ENCODE measurements at regions not wholly inside any gene's neighbourhood (a gene's known extent, or its start where the extent isn't known, plus 50 kb on each side); places are given as distances from the start of the nearest gene placed in this dataset.

- Histone ChIP-seq H3K27me3 (no peaks in the 10 kb centered on the region), H3K9me3 (no peaks in the 10 kb centered on the region), H3K27ac (no peak overlapping the region), H3K9ac (ENCODE audit: low read depth in 2 of 2, low read length in 2 of 2) (no peak overlapping the region), H3K4me1 (peaks cover 1% of the 10 kb centered on the region), H3K4me3 (no peak overlapping the region), H3K36me3 (no peaks in the 10 kb centered on the region)
- TF ChIP-seq CTCF (IDR thresholded peaks at IDR 0.05), result no peak
- no peak for DNase-seq
- intact Hi-C loops (cut with DNase I), result no loop called here
Measured at GRCh38 chr13:29909081-29909730, 58.8 kb upstream of the UBL3 start.

GRCh38 chr13:29908416-29909080 is 58.1 kb upstream of the UBL3 start:
- Histone ChIP-seq H3K4me3 (no peak overlapping the region), H3K4me1 (peaks cover 6% of the 10 kb centered on the region), H3K27ac (no peak overlapping the region), H3K36me3 (no peaks in the 10 kb centered on the region), H3K27me3 (no peaks in the 10 kb centered on the region), H3K9me3 (no peaks in the 10 kb centered on the region), H3K9ac (ENCODE audit: low read depth in 2 of 2, low read length in 2 of 2) (no peak overlapping the region)
- no peak for DNase-seq
- intact Hi-C loops (cut with DNase I), result no loop called here
- no peak for TF ChIP-seq CTCF (IDR thresholded peaks at IDR 0.05)

DNA sequence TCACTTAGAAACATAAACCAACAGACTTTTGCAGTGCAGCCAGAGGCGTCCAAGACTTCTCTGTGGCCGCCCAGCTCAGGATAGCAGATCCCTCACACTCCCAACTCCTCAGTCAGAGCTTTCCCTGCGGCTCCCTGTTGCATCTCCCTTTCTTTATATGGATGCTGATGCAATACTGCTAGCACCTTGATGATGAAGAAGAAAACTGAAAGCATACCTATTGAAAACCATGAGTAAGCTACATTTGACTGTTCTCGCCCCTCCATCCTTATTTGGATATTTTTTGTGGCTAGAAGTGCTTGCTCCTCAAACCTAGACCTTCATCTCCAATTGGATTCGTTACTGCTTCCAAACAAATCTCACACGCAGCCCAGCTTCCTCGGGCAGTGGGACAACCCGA is 57.3 kb upstream of the UBL3 start:
- H3K27me3 ChIP-seq, result no peaks in the 10 kb centered on the region
- intact Hi-C loops (cut with DNase I), result no loop called here
- TF ChIP-seq CTCF (IDR thresholded peaks at IDR 0.05), result no peak
- peaks cover 9% of the 10 kb centered on the region for H3K4me1 ChIP-seq
- H3K4me3 ChIP-seq, result no peak overlapping the region
- no peaks in the 10 kb centered on the region for H3K9me3 ChIP-seq
- no peak overlapping the region for H3K27ac ChIP-seq
- no peak overlapping the region for H3K9ac ChIP-seq (ENCODE audit: low read depth in 2 of 2, low read length in 2 of 2)
- DNase-seq, result no peak
- no peaks in the 10 kb centered on the region for H3K36me3 ChIP-seq

GRCh38 chr13:29906432-29907011 is 56.1 kb upstream of the UBL3 start:
- intact Hi-C loops (cut with DNase I), result no loop called here
- peaks cover 12% of the 10 kb centered on the region for H3K4me1 ChIP-seq
- no peaks in the 10 kb centered on the region for H3K27me3 ChIP-seq
- no peak overlapping the region for H3K9ac ChIP-seq (ENCODE audit: low read depth in 2 of 2, low read length in 2 of 2)
- no peak for TF ChIP-seq CTCF (IDR thresholded peaks at IDR 0.05)
- H3K4me3 ChIP-seq, result no peak overlapping the region
- peak overlapping the region; percentile 38 for H3K27ac ChIP-seq
- no peaks in the 10 kb centered on the region for H3K36me3 ChIP-seq
- no peak for DNase-seq
- H3K9me3 ChIP-seq, result no peaks in the 10 kb centered on the region

- Histone ChIP-seq H3K9ac (ENCODE audit: low read depth in 2 of 2, low read length in 2 of 2) (no peak overlapping the region), H3K4me1 (peaks cover 12% of the 10 kb centered on the region), H3K36me3 (no peaks in the 10 kb centered on the region), H3K9me3 (no peaks in the 10 kb centered on the region), H3K27me3 (no peaks in the 10 kb centered on the region), H3K27ac (peak overlapping the region; percentile 38), H3K4me3 (no peak overlapping the region)
- intact Hi-C loops (cut with DNase I), result no loop called here
- TF ChIP-seq CTCF (IDR thresholded peaks at IDR 0.05), result no peak
- DNase-seq, result peak; percentile 81
Measured at GRCh38 chr13:29905845-29906244, 55.4 kb upstream of the UBL3 start.
